HCT116 (cell line): ENCODE measurements at regions not wholly inside any gene's neighbourhood (a gene's known extent, or its start where the extent isn't known, plus 50 kb on each side); places are given as distances from the start of the nearest gene placed in this dataset.

ENCODE experiments used
- ATAC-seq: fragments of 200-7000 bp; cut with Tn5 transposase; 2 replicates; pipeline ENCODE4 v1.9.1; 2020; ENCODE audit warnings: mild to moderate bottlenecking, moderate library complexity
- BruUV-seq: library from RNA; stranded (reverse); fragments of 400-500 nt; replicated peaks from 2 replicates; lab custom pipeline; 2021; lab: Mats Ljungman, UMichigan
- CTCF ChIA-PET: fragments of 300-600 bp; sonication (Branson Sonifier 250); formaldehyde crosslinking; loops from one replicate; lab custom pipeline; 2021; ENCODE audit warnings: antibody characterized with exemption; lab: Charles Lee
- POLR2A ChIA-PET: fragments of 300-600, 350-600 bp; sonication (Branson Sonifier 250); formaldehyde crosslinking; loops from one replicate; lab custom pipeline; 2021; ENCODE audit warnings: antibody characterized with exemption; lab: Charles Lee
- RAD21 ChIA-PET, 2 experiments: fragments of 300-600 bp; sonication (Branson Sonifier 250); formaldehyde crosslinking; loops; one replicate each; lab custom pipeline; 2023; ENCODE audit warnings: low total read pairs in 2 of 2; ENCODE audit not compliant: uncharacterized antibody in 2 of 2, unreplicated experiment in 2 of 2, low non-redundant PET in 1 of 2; lab: Charles Lee
- DNase-seq: peaks from one replicate; pipeline ENCODE4 v3.0.0-alpha.2; 2010; ENCODE audit warnings: low read depth, low spot score
- H2AFZ ChIP-seq: fragments of 200-600 bp; shearing (Covaris generic), sonication (generic); 2 replicates; pipeline ENCODE4 v1.6.1; 2017; ENCODE audit warnings: low read depth, mixed run types, mixed read lengths, antibody characterized with exemption, low read length; ENCODE audit not compliant: poor library complexity, severe bottlenecking
- H3K27ac ChIP-seq: 2 replicates; pipeline ENCODE4 v1.5.1; 2012; ENCODE audit warnings: low read depth, low read length
- H3K27me3 ChIP-seq: fragments of 200-600 bp; sonication (generic); 2 replicates; pipeline ENCODE4 v1.6.1; 2016; ENCODE audit warnings: mixed run types, low read length, mixed read lengths; ENCODE audit not compliant: insufficient read depth
- H3K36me3 ChIP-seq, 2 experiments: fragments of 200-500 bp in 1 of 2; fragments of 200-600 bp in 1 of 2; sonication (Bioruptor generic) in 1 of 2; sonication (generic) in 1 of 2; 2 replicates each; pipeline versions ENCODE4 v1.5.1 to v1.6.1; 2014 to 2016; ENCODE audit warnings: low read length in 2 of 2, inconsistent platforms in 1 of 2, mixed read lengths in 1 of 2, mixed run types in 1 of 2; ENCODE audit not compliant: insufficient read depth in 2 of 2, control insufficient read depth in 1 of 2
- H3K4me1 ChIP-seq, 2 experiments: fragments of 200-600 bp in 1 of 2; sonication (generic) in 1 of 2; 2 replicates each; pipeline versions ENCODE4 v1.5.1 to v1.6.1; 2012 to 2017; ENCODE audit warnings: low read length in 2 of 2, inconsistent platforms in 1 of 2, mild to moderate bottlenecking in 1 of 2, mixed read lengths in 1 of 2, mixed run types in 1 of 2, moderate library complexity in 1 of 2; ENCODE audit not compliant: insufficient read depth in 2 of 2, control insufficient read depth in 1 of 2
- H3K4me2 ChIP-seq: fragments of 200-600 bp; sonication (generic); 2 replicates; pipeline ENCODE4 v1.6.1; 2017; ENCODE audit warnings: mixed run types, low read length, mixed read lengths
- H3K4me3 ChIP-seq, 2 experiments: fragments of 200-600 bp in 1 of 2; sonication (generic) in 1 of 2; replicated peaks in 1 of 2; 2 replicates each; pipeline ENCODE4 v1.5.1; 2011 to 2016; ENCODE audit warnings: low read length in 2 of 2, control low read depth in 1 of 2, low read depth in 1 of 2, mild to moderate bottlenecking in 1 of 2, mixed read lengths in 1 of 2, mixed run types in 1 of 2
- H3K79me2 ChIP-seq: fragments of 200-600 bp; sonication (generic); 2 replicates; pipeline ENCODE4 v1.6.1; 2017; ENCODE audit warnings: mild to moderate bottlenecking, mixed run types, low read length, moderate library complexity, mixed read lengths; ENCODE audit not compliant: insufficient read depth
- H3K9ac ChIP-seq: fragments of 200-600 bp; sonication (generic); 2 replicates; pipeline ENCODE4 v1.6.1; 2016; ENCODE audit warnings: low read length, mixed read lengths
- H3K9me2 ChIP-seq: fragments of 200-600 bp; sonication (generic), shearing (Covaris generic); 2 replicates; pipeline ENCODE4 v1.6.1; 2017; ENCODE audit warnings: mixed run types, mild to moderate bottlenecking, moderate library complexity; ENCODE audit not compliant: insufficient read depth
- H3K9me3 ChIP-seq, 2 experiments: fragments of 200-500 bp in 1 of 2; fragments of 200-600 bp in 1 of 2; sonication (Bioruptor generic) in 1 of 2; sonication (generic) in 1 of 2; 2 replicates each; pipeline ENCODE4 v1.6.1; 2014 to 2017; ENCODE audit warnings: low read length in 2 of 2, mixed read lengths in 2 of 2, inconsistent platforms in 1 of 2, low read depth in 1 of 2, mild to moderate bottlenecking in 1 of 2, mixed run types in 1 of 2, moderate library complexity in 1 of 2; ENCODE audit not compliant: control insufficient read depth in 1 of 2, insufficient read depth in 1 of 2
- H4K20me1 ChIP-seq: fragments of 200-600 bp; sonication (generic), shearing (Covaris generic); 2 replicates; pipeline ENCODE4 v1.6.1; 2017; ENCODE audit warnings: mixed run types, mild to moderate bottlenecking, moderate library complexity; ENCODE audit not compliant: insufficient read depth
- CEBPB ChIP-seq: IDR thresholded peaks from 2 replicates; pipeline ENCODE4 v1.6.1; 2012; ENCODE audit warnings: low read depth
- EGR1 ChIP-seq: IDR thresholded peaks from 2 replicates; pipeline ENCODE4 v1.6.1; 2012; ENCODE audit warnings: low read depth
- ELF1 ChIP-seq: IDR thresholded peaks from 2 replicates; pipeline ENCODE4 v1.6.1; 2012; ENCODE audit warnings: low read depth, borderline replicate concordance
- EZH2phosphoT487 ChIP-seq: fragments of 200-600 bp; IDR thresholded peaks from 2 replicates; pipeline ENCODE4 v1.6.1; 2018; ENCODE audit warnings: antibody characterized with exemption, borderline replicate concordance
- POLR2A ChIP-seq: IDR thresholded peaks from 2 replicates; pipeline ENCODE4 v1.7.0; 2011; ENCODE audit warnings: borderline replicate concordance; ENCODE audit not compliant: insufficient read depth, insufficient read length; ENCODE audit errors: extremely low read depth
- RAD21 ChIP-seq: IDR thresholded peaks from 2 replicates; pipeline ENCODE4 v1.6.1; 2012; ENCODE audit warnings: low read depth, mild to moderate bottlenecking
- intact Hi-C: fragments of 100-400 bp; cut with micrococcal nuclease; formaldehyde crosslinking; loops from 2 replicates; pipeline ENCODE4 v1.10.0; 2022
- TF ChIP-seq, protein P1 (sequence below), 3 experiments: fragments of 200-600 bp in 1 of 3; sonication (generic) in 1 of 3; IDR thresholded peaks in 2 of 3; conservative IDR thresholded peaks in 1 of 3; 2 replicates each; pipeline ENCODE4 v1.5.1; 2012 to 2017; ENCODE audit warnings: low read depth in 2 of 3, low read length in 2 of 3, antibody characterized with exemption in 1 of 3, borderline replicate concordance in 1 of 3, control low read depth in 1 of 3, mild to moderate bottlenecking in 1 of 3, mixed read lengths in 1 of 3, mixed run types in 1 of 3, moderate library complexity in 1 of 3; ENCODE audit not compliant: insufficient read depth in 1 of 3
- TF ChIP-seq, protein P2 (sequence below): IDR thresholded peaks from 2 replicates; pipeline ENCODE4 v1.6.1; 2012

DNA sequence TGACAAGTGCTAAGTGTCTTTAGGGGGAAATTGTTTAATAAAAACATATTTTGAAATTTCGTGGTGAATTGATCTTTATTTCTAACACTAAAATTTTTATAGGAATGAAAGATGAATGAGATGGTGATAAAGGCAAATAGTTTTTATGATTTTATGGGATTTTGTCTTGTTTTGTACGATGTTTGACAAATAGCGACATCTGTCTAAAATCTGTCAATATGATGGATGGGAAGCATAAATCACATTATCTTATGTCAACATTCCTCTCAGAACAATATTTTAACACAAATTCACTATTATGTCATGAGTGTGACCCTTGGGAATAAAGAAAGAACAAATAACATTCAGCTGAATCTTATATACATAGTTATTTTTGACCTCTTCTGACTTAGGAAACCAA is 852.0 kb upstream of the CDH6 start (continued):
- TF ChIP-seq, protein P1, sequence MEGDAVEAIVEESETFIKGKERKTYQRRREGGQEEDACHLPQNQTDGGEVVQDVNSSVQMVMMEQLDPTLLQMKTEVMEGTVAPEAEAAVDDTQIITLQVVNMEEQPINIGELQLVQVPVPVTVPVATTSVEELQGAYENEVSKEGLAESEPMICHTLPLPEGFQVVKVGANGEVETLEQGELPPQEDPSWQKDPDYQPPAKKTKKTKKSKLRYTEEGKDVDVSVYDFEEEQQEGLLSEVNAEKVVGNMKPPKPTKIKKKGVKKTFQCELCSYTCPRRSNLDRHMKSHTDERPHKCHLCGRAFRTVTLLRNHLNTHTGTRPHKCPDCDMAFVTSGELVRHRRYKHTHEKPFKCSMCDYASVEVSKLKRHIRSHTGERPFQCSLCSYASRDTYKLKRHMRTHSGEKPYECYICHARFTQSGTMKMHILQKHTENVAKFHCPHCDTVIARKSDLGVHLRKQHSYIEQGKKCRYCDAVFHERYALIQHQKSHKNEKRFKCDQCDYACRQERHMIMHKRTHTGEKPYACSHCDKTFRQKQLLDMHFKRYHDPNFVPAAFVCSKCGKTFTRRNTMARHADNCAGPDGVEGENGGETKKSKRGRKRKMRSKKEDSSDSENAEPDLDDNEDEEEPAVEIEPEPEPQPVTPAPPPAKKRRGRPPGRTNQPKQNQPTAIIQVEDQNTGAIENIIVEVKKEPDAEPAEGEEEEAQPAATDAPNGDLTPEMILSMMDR (IDR thresholded peaks at IDR 0.05 in 2 of 3, conservative IDR thresholded peaks at IDR 0.05 in 1 of 3; ENCODE audit: borderline replicate concordance in 1 of 3, insufficient read depth in 1 of 3, low read depth in 2 of 3, low read length in 2 of 3) = no peak
- TF ChIP-seq RAD21 (no peak), POLR2A (no peak), EZH2phosphoT487 (no peak), ELF1 (no peak), EGR1 (no peak)
- TF ChIP-seq, protein P2, sequence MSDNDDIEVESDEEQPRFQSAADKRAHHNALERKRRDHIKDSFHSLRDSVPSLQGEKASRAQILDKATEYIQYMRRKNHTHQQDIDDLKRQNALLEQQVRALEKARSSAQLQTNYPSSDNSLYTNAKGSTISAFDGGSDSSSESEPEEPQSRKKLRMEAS = no peak

DNA sequence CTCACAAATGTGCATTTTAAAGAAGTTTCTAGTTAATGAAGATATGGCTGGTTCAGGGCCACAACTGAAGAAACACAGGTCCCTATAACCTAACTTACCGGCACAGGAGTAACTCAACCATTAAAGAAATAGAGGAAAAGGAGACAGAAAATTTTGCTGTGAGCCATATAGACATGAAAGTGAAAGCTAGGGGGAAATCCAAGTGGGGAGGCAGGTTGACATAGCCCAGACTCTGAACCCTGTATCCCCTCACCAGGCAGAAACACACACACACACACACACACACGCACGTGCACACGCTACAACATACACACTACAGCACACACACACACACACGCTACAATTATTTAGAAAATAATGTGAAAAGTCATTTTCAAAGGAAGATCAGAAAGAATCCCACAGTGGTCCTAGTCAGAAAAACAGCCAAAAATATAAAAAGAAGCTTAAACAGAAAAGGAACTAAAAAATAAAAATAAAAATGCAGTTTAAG is 856.4 kb upstream of the CDH6 start:
- H3K79me2 ChIP-seq = no peaks in the 10 kb centered on the region
- ChIA-PET POLR2A (no interaction called here), CTCF (no interaction called here), RAD21 (no interaction called here)
- H3K9me3 ChIP-seq = peaks cover 16 to 19% of the 10 kb centered on the region in 2 experiments; a peak in 3 of 4 replicates
- intact Hi-C loops = no loop called here
- no peak overlapping the region for H2AFZ ChIP-seq
- no TSS peak for BruUV-seq
- no peaks in the 10 kb centered on the region for H3K4me1 ChIP-seq
- no peak overlapping the region for H3K4me3 ChIP-seq
- no peaks in the 10 kb centered on the region for H4K20me1 ChIP-seq
- no peaks in the 10 kb centered on the region for H3K36me3 ChIP-seq
- no peak for ATAC-seq
- TF ChIP-seq CEBPB = no peak
- TF ChIP-seq, all 23 proteins: peak for 0
- Histone ChIP-seq H3K4me2 (no peak overlapping the region), H3K9me2 (no peaks in the 10 kb centered on the region), H3K27ac (no peak overlapping the region), H3K9ac (no peak overlapping the region), H3K27me3 (no peaks in the 10 kb centered on the region)
- DNase-seq = no peak
